Ishikawa (cell line): ENCODE measurements at regions not wholly inside any gene's neighbourhood (a gene's known extent, or its start where the extent isn't known, plus 50 kb on each side); places are given as distances from the start of the nearest gene placed in this dataset.

Source experiments
- CREB1 ChIP-seq: IDR thresholded peaks from 2 replicates; pipeline ENCODE4 v1.6.1; 2012; ENCODE audit warnings: low read depth
- EGR1 ChIP-seq: IDR thresholded peaks from 2 replicates; pipeline ENCODE4 v1.6.1; 2012
- EP300 ChIP-seq: IDR thresholded peaks from 2 replicates; pipeline ENCODE4 v1.6.1; 2012; ENCODE audit warnings: borderline replicate concordance
- FOXM1 ChIP-seq: IDR thresholded peaks from 2 replicates; pipeline ENCODE4 v1.6.1; 2012; ENCODE audit warnings: low read depth, borderline replicate concordance
- RAD21 ChIP-seq: IDR thresholded peaks from 2 replicates; pipeline ENCODE4 v1.6.1; 2012; ENCODE audit warnings: low read depth
- REST ChIP-seq: IDR thresholded peaks from 2 replicates; pipeline ENCODE4 v1.6.1; 2012; ENCODE audit warnings: low read depth, mild to moderate bottlenecking
- TAF1 ChIP-seq: IDR thresholded peaks from 2 replicates; pipeline ENCODE4 v1.6.1; 2012; ENCODE audit warnings: low read depth, mild to moderate bottlenecking
- TEAD4 ChIP-seq: IDR thresholded peaks from 2 replicates; pipeline ENCODE4 v1.6.1; 2012
- YY1 ChIP-seq: IDR thresholded peaks from 2 replicates; pipeline ENCODE4 v1.6.1; 2012; ENCODE audit warnings: low read depth
- ZBTB7A ChIP-seq: IDR thresholded peaks from 2 replicates; pipeline ENCODE4 v1.6.1; 2012; ENCODE audit warnings: low read depth

GRCh38 chrX:964831-965416 is 247.5 kb downstream of the CRLF2 start:
- no peak for TF ChIP-seq RAD21
- no peak for TF ChIP-seq REST
- no peak for TF ChIP-seq EP300
- no peak for TF ChIP-seq TEAD4
- TF ChIP-seq CREB1: no peak
- no peak for TF ChIP-seq ZBTB7A
- TF ChIP-seq TAF1: no peak
- no peak for TF ChIP-seq EGR1
- no peak for TF ChIP-seq FOXM1
- no peak for TF ChIP-seq YY1
